ENCODE measurements at regions not wholly inside any gene's neighbourhood (a gene's known extent, or its start where the extent isn't known, plus 50 kb on each side); places are given as distances from the start of the nearest gene placed in this dataset.

DNA sequence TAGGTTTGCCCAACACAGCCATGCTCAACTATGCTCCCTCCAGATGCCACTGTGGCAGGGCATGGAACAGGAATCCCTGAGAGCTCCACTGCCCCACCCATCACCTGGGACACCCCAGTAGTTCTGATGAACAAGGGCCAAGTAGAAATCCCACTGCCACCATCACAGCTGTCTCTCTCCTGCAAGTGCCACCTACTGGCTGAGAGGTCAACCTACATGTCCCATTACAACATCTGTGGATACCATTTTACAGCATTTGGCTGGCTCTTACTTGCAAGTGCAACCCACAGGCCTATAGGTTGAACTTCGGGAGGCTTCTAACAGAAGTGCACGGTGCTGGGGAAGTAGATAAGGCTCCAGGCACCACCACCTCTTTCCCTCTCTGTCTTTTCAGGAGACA lies 142.5 kb downstream of the CXXC4 start:
- TF ChIP-seq, protein P1, sequence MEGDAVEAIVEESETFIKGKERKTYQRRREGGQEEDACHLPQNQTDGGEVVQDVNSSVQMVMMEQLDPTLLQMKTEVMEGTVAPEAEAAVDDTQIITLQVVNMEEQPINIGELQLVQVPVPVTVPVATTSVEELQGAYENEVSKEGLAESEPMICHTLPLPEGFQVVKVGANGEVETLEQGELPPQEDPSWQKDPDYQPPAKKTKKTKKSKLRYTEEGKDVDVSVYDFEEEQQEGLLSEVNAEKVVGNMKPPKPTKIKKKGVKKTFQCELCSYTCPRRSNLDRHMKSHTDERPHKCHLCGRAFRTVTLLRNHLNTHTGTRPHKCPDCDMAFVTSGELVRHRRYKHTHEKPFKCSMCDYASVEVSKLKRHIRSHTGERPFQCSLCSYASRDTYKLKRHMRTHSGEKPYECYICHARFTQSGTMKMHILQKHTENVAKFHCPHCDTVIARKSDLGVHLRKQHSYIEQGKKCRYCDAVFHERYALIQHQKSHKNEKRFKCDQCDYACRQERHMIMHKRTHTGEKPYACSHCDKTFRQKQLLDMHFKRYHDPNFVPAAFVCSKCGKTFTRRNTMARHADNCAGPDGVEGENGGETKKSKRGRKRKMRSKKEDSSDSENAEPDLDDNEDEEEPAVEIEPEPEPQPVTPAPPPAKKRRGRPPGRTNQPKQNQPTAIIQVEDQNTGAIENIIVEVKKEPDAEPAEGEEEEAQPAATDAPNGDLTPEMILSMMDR (IDR thresholded peaks at IDR 0.05; ENCODE audit: unreplicated experiment) = no peak
- H3K27me3 Mint-ChIP-seq (ENCODE audit: low read depth) = no peaks in the 10 kb centered on the region
- no peaks in the 10 kb centered on the region for H3K4me1 Mint-ChIP-seq
- no peak overlapping the region for H3K4me3 Mint-ChIP-seq
- DNase-seq (ENCODE audit: low spot score in 2 of 2, unreplicated experiment in 2 of 2) = no peak
- peaks cover 47% of the 10 kb centered on the region for H3K9me3 Mint-ChIP-seq
- no peak overlapping the region for H3K27ac Mint-ChIP-seq
- H3K36me3 Mint-ChIP-seq = peaks cover 4% of the 10 kb centered on the region

DNA sequence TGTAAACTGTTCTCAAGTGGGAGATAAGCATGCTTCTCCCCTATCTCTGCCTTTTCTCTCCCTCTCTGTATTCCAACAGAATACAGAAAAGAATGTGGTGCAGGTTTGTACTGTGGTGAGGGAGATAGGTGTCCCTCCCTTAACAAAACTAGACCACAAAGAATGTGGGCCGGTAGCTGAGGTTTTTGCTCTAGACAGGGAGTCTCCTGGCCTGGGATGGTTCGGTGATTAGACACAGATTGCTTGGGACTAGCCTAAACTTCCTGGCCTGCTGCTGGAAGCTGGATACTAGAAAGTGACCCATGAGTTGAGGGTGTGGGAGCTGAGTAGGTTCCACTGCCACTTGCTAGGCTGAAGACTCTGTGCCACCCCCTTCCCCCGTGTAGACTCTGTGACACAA lies 143.0 kb downstream of the CXXC4 start:
- TF ChIP-seq, protein P1 (IDR thresholded peaks at IDR 0.05; ENCODE audit: unreplicated experiment) = no peak
- H3K4me3 Mint-ChIP-seq = no peak overlapping the region
- no peaks in the 10 kb centered on the region for H3K27me3 Mint-ChIP-seq (ENCODE audit: low read depth)
- H3K36me3 Mint-ChIP-seq = peaks cover 4% of the 10 kb centered on the region
- no peaks in the 10 kb centered on the region for H3K4me1 Mint-ChIP-seq
- H3K9me3 Mint-ChIP-seq = peaks cover 42% of the 10 kb centered on the region
- DNase-seq (ENCODE audit: low spot score in 2 of 2, unreplicated experiment in 2 of 2) = no peak
- H3K27ac Mint-ChIP-seq = no peak overlapping the region

DNA sequence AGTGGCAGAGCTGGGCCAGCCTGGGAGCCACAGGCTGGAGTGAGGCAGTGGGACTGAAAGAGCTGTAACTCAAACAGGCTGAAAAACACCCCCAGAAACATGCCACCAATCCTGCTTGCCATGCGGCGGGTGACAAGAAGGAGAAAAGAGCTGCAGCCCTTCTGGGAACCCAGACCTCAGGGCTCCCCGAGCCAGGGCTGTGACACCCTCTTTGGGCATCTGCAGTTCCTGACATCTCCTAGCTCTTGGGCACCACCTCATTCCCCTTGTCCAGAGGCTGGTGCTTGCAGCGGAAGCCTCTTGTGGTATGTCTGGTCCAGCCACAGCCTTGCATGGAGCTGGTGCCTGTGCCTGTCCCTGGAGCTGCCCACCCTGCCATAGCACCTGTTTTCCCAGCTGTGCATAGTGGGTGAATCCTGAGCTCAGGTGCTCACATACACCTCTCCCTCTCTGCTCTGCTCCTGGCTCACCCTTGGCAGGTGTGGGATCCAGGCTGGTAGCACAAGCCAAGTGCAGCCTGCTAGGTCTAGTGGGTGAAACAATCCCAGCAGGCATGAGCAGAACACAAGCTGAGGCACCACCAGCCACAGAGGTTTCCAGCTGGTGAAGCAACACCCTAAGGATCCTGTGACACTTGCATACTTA lies 149.0 kb downstream of the CXXC4 start:
- H3K27ac Mint-ChIP-seq = no peak overlapping the region
- no peak for DNase-seq (ENCODE audit: low spot score in 2 of 2, unreplicated experiment in 2 of 2)
- peaks cover 3% of the 10 kb centered on the region for H3K9me3 Mint-ChIP-seq
- no peaks in the 10 kb centered on the region for H3K27me3 Mint-ChIP-seq (ENCODE audit: low read depth)
- no peaks in the 10 kb centered on the region for H3K4me1 Mint-ChIP-seq
- TF ChIP-seq, protein P1 (IDR thresholded peaks at IDR 0.05; ENCODE audit: unreplicated experiment) = no peak
- no peaks in the 10 kb centered on the region for H3K36me3 Mint-ChIP-seq
- no peak overlapping the region for H3K4me3 Mint-ChIP-seq

DNA sequence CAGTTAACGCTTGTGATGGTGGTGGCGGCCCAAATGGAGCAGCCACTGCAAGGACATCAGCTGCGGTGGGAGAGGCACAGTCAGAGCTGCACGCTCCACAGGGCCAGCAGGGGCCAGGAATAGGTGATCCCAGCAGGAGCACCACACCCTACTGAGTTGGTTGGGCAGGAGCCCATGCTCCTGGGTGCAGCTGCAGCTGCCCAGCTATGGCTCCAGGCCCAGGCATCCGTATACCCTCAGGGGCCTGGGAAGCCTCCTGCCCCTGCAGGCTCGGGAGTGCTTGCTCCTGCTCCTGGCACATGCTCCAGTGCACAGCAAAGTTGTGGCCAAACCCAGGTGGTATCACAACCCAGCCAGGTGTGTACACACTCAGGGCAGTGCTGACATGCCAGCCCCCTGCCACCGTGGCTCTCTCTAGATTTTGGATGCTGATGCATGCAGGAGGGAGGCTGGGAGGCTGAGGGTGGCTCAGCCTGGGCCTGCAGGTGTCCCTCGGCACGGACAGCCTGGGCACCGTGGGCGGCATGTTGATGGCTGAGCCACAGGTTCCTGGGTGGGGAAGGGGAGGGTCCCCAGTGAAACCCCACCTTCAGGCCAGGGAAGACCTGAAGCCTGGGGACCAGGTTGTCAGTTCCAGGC lies 150.2 kb downstream of the CXXC4 start:
- Mint-ChIP-seq H3K27ac (no peak overlapping the region), H3K4me1 (no peaks in the 10 kb centered on the region), H3K9me3 (peaks cover 3% of the 10 kb centered on the region), H3K36me3 (no peaks in the 10 kb centered on the region), H3K4me3 (no peak overlapping the region), H3K27me3 (ENCODE audit: low read depth) (no peaks in the 10 kb centered on the region)
- DNase-seq (ENCODE audit: low spot score in 2 of 2, unreplicated experiment in 2 of 2) = no peak
- TF ChIP-seq, protein P1 (IDR thresholded peaks at IDR 0.05; ENCODE audit: unreplicated experiment) = no peak

DNA sequence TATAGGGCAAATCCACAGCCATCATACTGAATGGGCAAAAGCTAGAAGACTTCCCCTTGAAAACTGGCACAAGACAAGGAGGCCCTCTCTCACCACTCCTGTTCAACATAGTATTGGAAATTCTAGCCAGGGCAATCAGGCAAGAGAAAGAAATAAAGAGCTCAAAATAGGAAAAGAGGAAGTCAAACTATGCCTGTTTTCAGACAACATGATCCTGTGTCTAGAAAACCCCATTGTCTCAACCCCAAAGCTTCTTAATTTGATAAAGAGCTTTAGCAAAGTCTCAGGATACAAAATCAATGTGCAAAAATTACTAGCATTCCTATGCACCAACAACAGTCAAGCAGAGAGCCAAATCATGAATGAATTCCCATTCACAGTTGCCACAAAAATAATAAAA lies 160.3 kb downstream of the CXXC4 start:
- Mint-ChIP-seq H3K9me3 (peaks cover 24% of the 10 kb centered on the region), H3K27ac (no peak overlapping the region), H3K4me3 (no peak overlapping the region), H3K4me1 (no peaks in the 10 kb centered on the region), H3K27me3 (ENCODE audit: low read depth) (no peaks in the 10 kb centered on the region), H3K36me3 (no peaks in the 10 kb centered on the region)
- TF ChIP-seq, protein P1 (IDR thresholded peaks at IDR 0.05; ENCODE audit: unreplicated experiment) = no peak
- DNase-seq (ENCODE audit: low spot score in 2 of 2, unreplicated experiment in 2 of 2) = no peak
